K562 (cell line): ENCODE measurements at regions not wholly inside any gene's neighbourhood (a gene's known extent, or its start where the extent isn't known, plus 50 kb on each side); places are given as distances from the start of the nearest gene placed in this dataset.

Source experiments
- CBFA2T3 ChIP-seq: fragments of 450-650 bp; IDR thresholded peaks from 2 replicates; pipeline ENCODE4 v1.6.1; 2017
- FOXA3 ChIP-seq, 2 experiments: fragments of 450-650 bp in 1 of 2; sonication (generic) in 1 of 2; formaldehyde crosslinking; IDR thresholded peaks in 1 of 2; conservative IDR thresholded peaks in 1 of 2; 2 replicates each; pipeline versions ENCODE4 v1.4.0 to v1.8.0; 2020 to 2022; ENCODE audit warnings: mild to moderate bottlenecking in 2 of 2, missing genetic modification reagents in 1 of 2
- MGA ChIP-seq: fragments of 450-650 bp; IDR thresholded peaks from 2 replicates; pipeline ENCODE4 v1.6.1; 2016; ENCODE audit warnings: mild to moderate bottlenecking, moderate library complexity
- MNT ChIP-seq, 2 experiments: fragments of 450-650 bp; conservative IDR thresholded peaks; 2 replicates each; pipeline ENCODE4 v1.6.1; 2017; ENCODE audit warnings: mild to moderate bottlenecking in 2 of 2, moderate library complexity in 2 of 2
- NFATC3 ChIP-seq: fragments of 450-650 bp; IDR thresholded peaks from 2 replicates; pipeline ENCODE4 v1.6.1; 2017; ENCODE audit warnings: mild to moderate bottlenecking
- SIX5 ChIP-seq, 2 experiments: IDR thresholded peaks; 2 replicates each; pipeline ENCODE4 v1.6.1; 2011; ENCODE audit warnings: low read length in 2 of 2, borderline replicate concordance in 1 of 2, low read depth in 1 of 2, mild to moderate bottlenecking in 1 of 2, moderate library complexity in 1 of 2; ENCODE audit not compliant: insufficient read depth in 1 of 2
- TCFL5 ChIP-seq: fragments of 250-450 bp; sonication (Bioruptor Pico); conservative IDR thresholded peaks from 2 replicates; pipeline ENCODE4 v1.6.1; 2021; ENCODE audit warnings: mild to moderate bottlenecking, moderate library complexity, matching md5 sums
- THAP7 ChIP-seq: fragments of 250-450 bp; sonication (Bioruptor Pico); IDR thresholded peaks from 2 replicates; pipeline ENCODE4 v1.5.0; 2021
- TRIM28 ChIP-seq: fragments of 450-650 bp; IDR thresholded peaks from 2 replicates; pipeline ENCODE4 v1.6.1; 2017
- ZNF184 ChIP-seq: sonication (generic); formaldehyde crosslinking; IDR thresholded peaks from 2 replicates; pipeline ENCODE4 v1.5.0; 2020; ENCODE audit warnings: missing genetic modification reagents
- TF ChIP-seq, protein P1 (sequence below): sonication (generic); formaldehyde crosslinking; IDR thresholded peaks from 2 replicates; pipeline ENCODE4 v1.8.1; 2022; ENCODE audit warnings: missing genetic modification reagents

GRCh38 chr22:48619721-48620120 is 1208.0 kb downstream of the BRD1 start (continued):
- no peak for TF ChIP-seq MGA
- no peak for TF ChIP-seq NFATC3
- no peak for TF ChIP-seq MNT (conservative IDR thresholded peaks at IDR 0.05)
- TF ChIP-seq THAP7 = no peak
- TF ChIP-seq CBFA2T3 = no peak
- no peak for TF ChIP-seq ZNF184 (CRISPR knock-in tag)
- no peak for TF ChIP-seq TCFL5 (CRISPR knock-in tag)
- TF ChIP-seq, protein P1, sequence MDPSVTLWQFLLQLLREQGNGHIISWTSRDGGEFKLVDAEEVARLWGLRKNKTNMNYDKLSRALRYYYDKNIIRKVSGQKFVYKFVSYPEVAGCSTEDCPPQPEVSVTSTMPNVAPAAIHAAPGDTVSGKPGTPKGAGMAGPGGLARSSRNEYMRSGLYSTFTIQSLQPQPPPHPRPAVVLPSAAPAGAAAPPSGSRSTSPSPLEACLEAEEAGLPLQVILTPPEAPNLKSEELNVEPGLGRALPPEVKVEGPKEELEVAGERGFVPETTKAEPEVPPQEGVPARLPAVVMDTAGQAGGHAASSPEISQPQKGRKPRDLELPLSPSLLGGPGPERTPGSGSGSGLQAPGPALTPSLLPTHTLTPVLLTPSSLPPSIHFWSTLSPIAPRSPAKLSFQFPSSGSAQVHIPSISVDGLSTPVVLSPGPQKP = no peak
- TF ChIP-seq SIX5 (IDR thresholded peaks at IDR 0.05; ENCODE audit: borderline replicate concordance in 1 of 2, insufficient read depth in 1 of 2, low read depth in 1 of 2, low read length in 2 of 2) = no peak
- no peak for TF ChIP-seq FOXA3 (CRISPR knock-in tag; conservative IDR thresholded peaks at IDR 0.05 in 1 of 2, IDR thresholded peaks at IDR 0.05 in 1 of 2)
- TF ChIP-seq TRIM28 = no peak
